K562 (cell line): ENCODE measurements at regions not wholly inside any gene's neighbourhood (a gene's known extent, or its start where the extent isn't known, plus 50 kb on each side); places are given as distances from the start of the nearest gene placed in this dataset.

Experiments
- ATAC-seq: fragments of 200-7000 bp; cut with Tn5 transposase; 3 replicates; pipeline ENCODE4 v1.9.1; 2020; ENCODE audit warnings: moderate library complexity
- BruUV-seq: library from RNA; stranded (reverse); fragments of 400-500 nt; replicated peaks from 2 replicates; lab custom pipeline; 2021; lab: Mats Ljungman, UMichigan
- CTCF ChIA-PET: fragments of 300-600 bp; formaldehyde crosslinking; extraction: SDS; loops from one replicate; lab custom pipeline; 2021; ENCODE audit warnings: low intra/inter-chr PET ratio; lab: Yijun Ruan, JAX
- POLR2A ChIA-PET: fragments of 300-600, 350-650 bp; sonication (Branson Sonifier 250); formaldehyde crosslinking; extraction: SDS; loops from one replicate; lab custom pipeline; 2021; ENCODE audit warnings: antibody characterized with exemption, inconsistent platforms; lab: Yijun Ruan, JAX
- DNase-seq, 4 experiments: peaks; one replicate each; pipeline versions ENCODE4 v3.0.0 to v3.0.0-alpha.2; 2011 to 2018; ENCODE audit warnings: low spot score in 3 of 4, mixed read lengths in 3 of 4; ENCODE audit errors: extremely low read depth in 1 of 4
- FAIRE-seq: peaks from 2 replicates; lab custom pipeline; 2011; peaks lifted over from hg19 to GRCh38; lab: Jason Lieb, UNC
- H2AFZ ChIP-seq: 2 replicates; pipeline ENCODE4 v1.6.0; 2011; ENCODE audit warnings: low read depth, low read length, control low read depth, inconsistent platforms
- H3K27ac ChIP-seq: fragments of 200-600 bp; 3 replicates; pipeline ENCODE4 v1.8.0; 2011; ENCODE audit warnings: low read depth, mild to moderate bottlenecking, control low read depth, inconsistent platforms, low read length, moderate library complexity, mixed read lengths; ENCODE audit errors: extremely low read depth
- H3K27me3 ChIP-seq, 2 experiments: fragments of 300-600 bp in 1 of 2; 2 replicates in 1 of 2; 3 replicates in 1 of 2; pipeline versions ENCODE4 v1.6.0 to v1.8.0; 2011; ENCODE audit warnings: inconsistent platforms in 2 of 2, low read length in 2 of 2, mild to moderate bottlenecking in 1 of 2, mixed read lengths in 1 of 2, moderate library complexity in 1 of 2; ENCODE audit not compliant: control insufficient read depth in 2 of 2, insufficient read depth in 2 of 2
- H3K36me3 ChIP-seq: fragments of 300-600 bp; 3 replicates; pipeline ENCODE4 v1.8.0; 2011; ENCODE audit warnings: mild to moderate bottlenecking, low read length, inconsistent platforms; ENCODE audit not compliant: control insufficient read depth, insufficient read depth
- H3K4me1 ChIP-seq, 2 experiments: fragments of 200-600 bp in 1 of 2; replicated peaks in 1 of 2; 2 replicates in 1 of 2; 3 replicates in 1 of 2; pipeline versions ENCODE4 v1.5.1 to v1.8.0; 2011; ENCODE audit warnings: inconsistent platforms in 2 of 2, low read length in 2 of 2, mild to moderate bottlenecking in 1 of 2, mixed read lengths in 1 of 2, moderate library complexity in 1 of 2; ENCODE audit not compliant: control insufficient read depth in 2 of 2, insufficient read depth in 2 of 2
- H3K4me2 ChIP-seq: 2 replicates; pipeline ENCODE4 v1.6.1; 2011; ENCODE audit warnings: low read length, control low read depth, inconsistent platforms, mixed read lengths; ENCODE audit not compliant: insufficient read depth
- H3K4me3 ChIP-seq: fragments of 200-600 bp; sonication (generic), shearing (Covaris generic); 2 replicates; pipeline ENCODE4 v1.5.1; 2016; ENCODE audit warnings: control low read depth, inconsistent platforms
- H3K79me2 ChIP-seq: fragments of 200-600 bp; 3 replicates; pipeline ENCODE4 v1.8.0; 2011; ENCODE audit warnings: low read length, inconsistent platforms; ENCODE audit not compliant: control insufficient read depth, insufficient read depth
- H3K9ac ChIP-seq, 2 experiments: 2 replicates each; pipeline versions ENCODE4 v1.6.0 to v1.6.1; 2011; ENCODE audit warnings: low read depth in 2 of 2, low read length in 2 of 2, control low read depth in 1 of 2, inconsistent platforms in 1 of 2, mild to moderate bottlenecking in 1 of 2, mixed read lengths in 1 of 2; ENCODE audit not compliant: insufficient read depth in 1 of 2
- H3K9me1 ChIP-seq: one replicate; pipeline ENCODE4 v1.6.0; 2011; ENCODE audit warnings: inconsistent platforms, mild to moderate bottlenecking, low read length, moderate library complexity; ENCODE audit not compliant: control insufficient read depth, insufficient read depth
- H3K9me3 ChIP-seq: replicated peaks from 2 replicates; pipeline ENCODE4 v1.5.1; 2011; ENCODE audit warnings: low read depth, low read length, inconsistent platforms; ENCODE audit not compliant: control insufficient read depth, insufficient read depth
- H4K20me1 ChIP-seq: replicated peaks from 2 replicates; pipeline ENCODE4 v1.6.1; 2011; ENCODE audit warnings: low read length, inconsistent platforms, mixed read lengths; ENCODE audit not compliant: control insufficient read depth, insufficient read depth
- EGR1 ChIP-seq: fragments of 450-650 bp; conservative IDR thresholded peaks from 2 replicates; pipeline ENCODE4 v1.6.1; 2017; ENCODE audit warnings: mild to moderate bottlenecking
- ERF ChIP-seq: fragments of 450-650 bp; formaldehyde crosslinking; IDR thresholded peaks from 2 replicates; pipeline ENCODE4 v1.4.0; 2020; ENCODE audit warnings: mild to moderate bottlenecking, mixed read lengths
- FOXJ3 ChIP-seq: sonication (generic); formaldehyde crosslinking; IDR thresholded peaks from 2 replicates; pipeline ENCODE4 v1.4.0; 2020; ENCODE audit warnings: mild to moderate bottlenecking, missing genetic modification reagents
- KLF13 ChIP-seq: fragments of 450-650 bp; IDR thresholded peaks from 2 replicates; pipeline ENCODE4 v1.6.1; 2016; ENCODE audit warnings: missing genetic modification characterization, low read depth, mild to moderate bottlenecking, missing compliant biosample characterization, moderate library complexity, borderline replicate concordance
- MEF2A ChIP-seq: IDR thresholded peaks from 2 replicates; pipeline ENCODE4 v1.6.1; 2011; ENCODE audit warnings: low read depth, mild to moderate bottlenecking, low read length, moderate library complexity; ENCODE audit not compliant: control insufficient read depth
- NBN ChIP-seq: fragments of 450-650 bp; IDR thresholded peaks from 2 replicates; pipeline ENCODE4 v1.6.1; 2016; ENCODE audit warnings: low read depth, mild to moderate bottlenecking
- NELFE ChIP-seq: IDR thresholded peaks from 2 replicates; pipeline ENCODE4 v1.6.1; 2011; ENCODE audit warnings: mild to moderate bottlenecking; ENCODE audit not compliant: insufficient read depth, insufficient read length
- NFE2 ChIP-seq: IDR thresholded peaks from 2 replicates; pipeline ENCODE4 v1.6.1; 2014; ENCODE audit warnings: antibody characterized with exemption, low read depth
- PRPF4 ChIP-seq: fragments of 200-400 bp; formaldehyde crosslinking; IDR thresholded peaks from one replicate; pipeline ENCODE4 v1.6.1; 2017; ENCODE audit warnings: low read length, low read depth, mild to moderate bottlenecking; ENCODE audit not compliant: insufficient read depth, poor library complexity, severe bottlenecking
- SFPQ ChIP-seq: fragments of 200-400 bp; formaldehyde crosslinking; IDR thresholded peaks from 2 replicates; pipeline ENCODE4 v1.6.1; 2017; ENCODE audit warnings: mild to moderate bottlenecking, low read depth, low read length, moderate library complexity
- ZKSCAN3 ChIP-seq: fragments of 250-450 bp; sonication (Bioruptor Pico); IDR thresholded peaks from 2 replicates; pipeline ENCODE4 v1.4.0; 2020
- ZNF445 ChIP-seq: fragments of 250-450 bp; sonication (Bioruptor Pico); IDR thresholded peaks from 2 replicates; pipeline ENCODE4 v1.4.0; 2020; ENCODE audit warnings: low read depth, mild to moderate bottlenecking, moderate library complexity
- ZNF77 ChIP-seq: fragments of 250-450 bp; sonication (Bioruptor Pico); IDR thresholded peaks from 2 replicates; pipeline ENCODE4 v1.5.0; 2020
- WGBS: fragments of 100-300 bp; shearing (Covaris generic); methylation state at CpG from one replicate; pipeline ENCODE4 v1.1.6; 2016; ENCODE audit warnings: low coverage, mixed read lengths; ENCODE audit not compliant: insufficient coverage; ENCODE audit errors: missing lambda C conversion rate; 5-methylcytosine and 5-hydroxymethylcytosine counted together
- in situ Hi-C: fragments of 300-500 bp; cut with MboI; formaldehyde crosslinking; loops from 4 replicates; pipeline ENCODE4 v1.15.0; 2018; ENCODE audit warnings: inconsistent platforms, mixed read lengths
- intact Hi-C: fragments of 100-400 bp; cut with micrococcal nuclease; formaldehyde crosslinking; loops from 2 replicates; pipeline ENCODE4 v1.14.2; 2022

DNA sequence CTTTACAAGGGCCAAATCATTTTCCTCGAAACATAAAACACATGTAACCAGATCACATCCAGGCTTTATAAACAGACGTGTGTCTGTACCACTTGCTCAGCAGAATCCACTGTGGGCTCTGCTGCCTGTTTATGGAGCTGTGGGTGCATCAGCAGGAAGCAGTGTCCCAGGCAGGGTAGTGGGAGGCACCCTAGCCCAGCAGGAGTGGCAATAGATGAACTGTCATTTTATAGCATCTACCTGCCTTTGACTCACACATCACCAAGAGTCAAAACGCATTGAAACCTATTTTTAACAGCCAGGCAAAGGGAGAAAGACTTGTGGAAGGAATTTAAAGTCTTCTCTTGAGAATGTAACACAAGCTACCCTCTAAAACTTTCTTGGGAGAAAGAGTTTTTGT lies 169.1 kb upstream of the TENM3 start:
- DNase-seq, result no peak
- H4K20me1 ChIP-seq, result no peaks in the 10 kb centered on the region
- TF ChIP-seq KLF13 (no peak), ZNF445 (no peak), ERF (CRISPR knock-in tag) (no peak), NFE2 (no peak), FOXJ3 (CRISPR knock-in tag) (no peak), NBN (no peak), NELFE (no peak), PRPF4 (no peak), SFPQ (no peak), MEF2A (no peak), ZKSCAN3 (CRISPR knock-in tag) (no peak), ZNF77 (CRISPR knock-in tag) (no peak), EGR1 (no peak)
- no peak overlapping the region for H3K27ac ChIP-seq
- H3K36me3 ChIP-seq, result no peaks in the 10 kb centered on the region
- H3K9me1 ChIP-seq, result no peaks in the 10 kb centered on the region
- no peak overlapping the region for H2AFZ ChIP-seq
- no peaks in the 10 kb centered on the region for H3K79me2 ChIP-seq
- WGBS, result 0% methylated on average over 3 of the region's 3 CpGs
- intact Hi-C loops (no loop called here), in situ Hi-C loops (no loop called here)
- H3K9me3 ChIP-seq, result no peaks in the 10 kb centered on the region
- BruUV-seq, result no TSS peak
- CTCF ChIA-PET, result no interaction called here
- no peak for ATAC-seq
- no peak for FAIRE-seq
- no peak overlapping the region for H3K9ac ChIP-seq
- no peak overlapping the region for H3K4me2 ChIP-seq
- POLR2A ChIA-PET, result no interaction called here
- H3K4me1 ChIP-seq, result no peaks in the 10 kb centered on the region
- no peak overlapping the region for H3K4me3 ChIP-seq
- no peaks in the 10 kb centered on the region for H3K27me3 ChIP-seq
